HUES6 (cell line): ENCODE measurements at regions not wholly inside any gene's neighbourhood (a gene's known extent, or its start where the extent isn't known, plus 50 kb on each side); places are given as distances from the start of the nearest gene placed in this dataset.
"Not testable (repeated sequence)": the region's sequence is repeated elsewhere in the genome, so short reads cannot be mapped to it uniquely, and the experiment has no call there.

ENCODE experiments used
- H3K27ac ChIP-seq: 2 replicates; pipeline ENCODE4 v1.7.0; 2013; ENCODE audit warnings: low read depth, mild to moderate bottlenecking, low read length, inconsistent platforms
- H3K27me3 ChIP-seq: 2 replicates; pipeline ENCODE4 v1.6.1; 2013; ENCODE audit warnings: low read length; ENCODE audit not compliant: control insufficient read depth, insufficient read depth
- H3K36me3 ChIP-seq: 2 replicates; pipeline ENCODE4 v1.6.1; 2013; ENCODE audit warnings: low read length; ENCODE audit not compliant: control insufficient read depth, insufficient read depth
- H3K4me1 ChIP-seq: 2 replicates; pipeline ENCODE4 v1.6.1; 2013; ENCODE audit warnings: low read length; ENCODE audit not compliant: control insufficient read depth, insufficient read depth
- H3K4me3 ChIP-seq: 2 replicates; pipeline ENCODE4 v1.5.1; 2013; ENCODE audit warnings: low read depth, low read length
- H3K9ac ChIP-seq: one replicate; pipeline ENCODE4 v1.6.1; 2013; ENCODE audit warnings: mild to moderate bottlenecking, low read length
- H3K9me3 ChIP-seq: 2 replicates; pipeline ENCODE4 v1.6.1; 2013; ENCODE audit warnings: low read depth, low read length; ENCODE audit not compliant: control insufficient read depth, insufficient read depth

GRCh38 chr2:87301871-87302270, 280.2 kb upstream of the PLGLB1 start:
- H3K4me3 ChIP-seq, H3K9ac ChIP-seq, H3K36me3 ChIP-seq, H3K27ac ChIP-seq, H3K27me3 ChIP-seq, H3K4me1 ChIP-seq, H3K9me3 ChIP-seq: not testable (repeated sequence)

GRCh38 chr2:87308621-87309020, 287.0 kb upstream of the PLGLB1 start:
- not testable (repeated sequence) for H3K9me3 ChIP-seq, H3K27me3 ChIP-seq, H3K4me1 ChIP-seq, H3K4me3 ChIP-seq, H3K9ac ChIP-seq, H3K27ac ChIP-seq, H3K36me3 ChIP-seq

GRCh38 chr2:87309785-87310184, 288.1 kb upstream of the PLGLB1 start:
- H3K9me3 ChIP-seq, H3K36me3 ChIP-seq, H3K4me3 ChIP-seq, H3K27me3 ChIP-seq, H3K9ac ChIP-seq, H3K4me1 ChIP-seq, H3K27ac ChIP-seq: not testable (repeated sequence)

- not testable (repeated sequence) for H3K27ac ChIP-seq, H3K9me3 ChIP-seq, H3K4me1 ChIP-seq
Measured at GRCh38 chr2:87311896-87312441, 290.3 kb upstream of the PLGLB1 start.

GRCh38 chr2:87314622-87315021, 293.0 kb upstream of the PLGLB1 start:
- not testable (repeated sequence) for H3K36me3 ChIP-seq

More at GRCh38 chr2:87311896-87312441, 290.3 kb upstream of the PLGLB1 start:
- H3K27me3 ChIP-seq, H3K9ac ChIP-seq, H3K4me3 ChIP-seq, H3K36me3 ChIP-seq: not testable (repeated sequence)

GRCh38 chr2:87315183-87315902, 293.7 kb upstream of the PLGLB1 start:
- H3K27ac ChIP-seq, H3K27me3 ChIP-seq, H3K36me3 ChIP-seq, H3K9me3 ChIP-seq, H3K4me1 ChIP-seq, H3K4me3 ChIP-seq, H3K9ac ChIP-seq: not testable (repeated sequence)

More at GRCh38 chr2:87314622-87315021, 293.0 kb upstream of the PLGLB1 start:
- not testable (repeated sequence) for H3K27ac ChIP-seq, H3K9me3 ChIP-seq, H3K4me1 ChIP-seq, H3K9ac ChIP-seq, H3K27me3 ChIP-seq, H3K4me3 ChIP-seq

GRCh38 chr2:87317193-87317592, 295.5 kb upstream of the PLGLB1 start:
- H3K27ac ChIP-seq, H3K36me3 ChIP-seq, H3K9ac ChIP-seq, H3K4me1 ChIP-seq, H3K27me3 ChIP-seq, H3K9me3 ChIP-seq, H3K4me3 ChIP-seq: not testable (repeated sequence)

- H3K27me3 ChIP-seq, H3K36me3 ChIP-seq, H3K9me3 ChIP-seq, H3K27ac ChIP-seq, H3K4me1 ChIP-seq, H3K4me3 ChIP-seq, H3K9ac ChIP-seq: not testable (repeated sequence)
Measured at GRCh38 chr2:87318814-87319491, 297.3 kb upstream of the PLGLB1 start.

- not testable (repeated sequence) for H3K27me3 ChIP-seq, H3K9me3 ChIP-seq, H3K4me3 ChIP-seq, H3K4me1 ChIP-seq, H3K36me3 ChIP-seq, H3K27ac ChIP-seq, H3K9ac ChIP-seq
Measured at GRCh38 chr2:87319705-87320104, 298.1 kb upstream of the PLGLB1 start.

- not testable (repeated sequence) for H3K27ac ChIP-seq, H3K9me3 ChIP-seq, H3K27me3 ChIP-seq, H3K36me3 ChIP-seq, H3K9ac ChIP-seq, H3K4me1 ChIP-seq, H3K4me3 ChIP-seq
Measured at GRCh38 chr2:87321201-87321600, 299.6 kb upstream of the PLGLB1 start.

- not testable (repeated sequence) for H3K9ac ChIP-seq, H3K4me3 ChIP-seq, H3K4me1 ChIP-seq, H3K27me3 ChIP-seq, H3K36me3 ChIP-seq, H3K9me3 ChIP-seq, H3K27ac ChIP-seq
Measured at GRCh38 chr2:87324335-87325041, 302.8 kb upstream of the PLGLB1 start.
